ENCODE measurements at regions not wholly inside any gene's neighbourhood (a gene's known extent, or its start where the extent isn't known, plus 50 kb on each side); places are given as distances from the start of the nearest gene placed in this dataset.

DNA sequence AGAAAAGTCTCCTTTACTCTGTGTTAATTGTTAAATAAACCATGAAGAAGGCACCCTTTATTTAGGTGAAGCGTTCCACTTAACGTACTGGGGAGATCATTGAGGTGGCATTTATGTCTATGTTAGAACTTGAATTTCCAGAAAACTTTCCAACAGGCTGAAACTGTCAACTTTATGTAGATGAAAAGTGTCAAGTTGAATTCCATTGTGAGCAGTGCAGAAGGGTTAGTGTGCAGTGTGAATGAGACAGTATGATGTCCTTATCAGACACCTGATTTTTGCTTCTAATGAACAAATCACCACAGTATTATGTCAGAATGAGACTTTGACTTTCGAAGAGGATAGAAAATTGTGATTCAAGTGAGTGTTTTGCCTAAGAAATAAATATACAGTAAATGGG, 761.6 kb upstream of the SEMA6A start:
- DNase-seq (ENCODE audit: low spot score) (no peak), ATAC-seq (no peak)
- no peak overlapping the region for H3K4me2 ChIP-seq
- Mint-ChIP-seq H3K27ac (no peak overlapping the region), H3K4me1 (no peaks in the 10 kb centered on the region), H3K27me3 (ENCODE audit: insufficient read depth, low read depth, poor library complexity) (no peaks in the 10 kb centered on the region), H3K9me3 (peaks cover 10% of the 10 kb centered on the region; the same call in 2 of the 3 replicates), H3K4me3 (no peak overlapping the region), H3K36me3 (ENCODE audit: low read depth) (peaks cover 3% of the 10 kb centered on the region; the same call in 2 of the 3 replicates)
- no peaks in the 10 kb centered on the region; the same call in 1 of the 2 replicates for H3K4me1 ChIP-seq (ENCODE audit: insufficient read depth)
- no peaks in the 10 kb centered on the region for H3K9me2 ChIP-seq (ENCODE audit: insufficient read depth)
- H2AFZ ChIP-seq = no peak overlapping the region
- no peaks in the 10 kb centered on the region for H3K36me3 ChIP-seq (ENCODE audit: insufficient read depth)
- H3F3A ChIP-seq (replicated peaks; ENCODE audit: low read depth) = no peaks in the 10 kb centered on the region
- TF ChIP-seq STAT1 (IDR thresholded peaks at IDR 0.05; ENCODE audit: unreplicated experiment) (no peak), POLR2AphosphoS5 (IDR thresholded peaks at IDR 0.05; ENCODE audit: low read depth) (no peak), JUNB (IDR thresholded peaks at IDR 0.05; ENCODE audit: unreplicated experiment) (no peak), EZH2phosphoT487 (IDR thresholded peaks at IDR 0.05; ENCODE audit: unreplicated experiment) (no peak), ZNF114 (CRISPR knock-in tag; IDR thresholded peaks at IDR 0.05) (no peak), NANOG (IDR thresholded peaks at IDR 0.05; ENCODE audit: borderline replicate concordance) (no peak), CREB1 (CRISPR knock-in tag; IDR thresholded peaks at IDR 0.05; ENCODE audit: low read depth) (no peak), ZNF331 (CRISPR knock-in tag; IDR thresholded peaks at IDR 0.05; ENCODE audit: low read depth) (no peak), EZH2 (IDR thresholded peaks at IDR 0.05; ENCODE audit: low read depth, unreplicated experiment) (no peak)
- TF ChIP-seq, protein P1, sequence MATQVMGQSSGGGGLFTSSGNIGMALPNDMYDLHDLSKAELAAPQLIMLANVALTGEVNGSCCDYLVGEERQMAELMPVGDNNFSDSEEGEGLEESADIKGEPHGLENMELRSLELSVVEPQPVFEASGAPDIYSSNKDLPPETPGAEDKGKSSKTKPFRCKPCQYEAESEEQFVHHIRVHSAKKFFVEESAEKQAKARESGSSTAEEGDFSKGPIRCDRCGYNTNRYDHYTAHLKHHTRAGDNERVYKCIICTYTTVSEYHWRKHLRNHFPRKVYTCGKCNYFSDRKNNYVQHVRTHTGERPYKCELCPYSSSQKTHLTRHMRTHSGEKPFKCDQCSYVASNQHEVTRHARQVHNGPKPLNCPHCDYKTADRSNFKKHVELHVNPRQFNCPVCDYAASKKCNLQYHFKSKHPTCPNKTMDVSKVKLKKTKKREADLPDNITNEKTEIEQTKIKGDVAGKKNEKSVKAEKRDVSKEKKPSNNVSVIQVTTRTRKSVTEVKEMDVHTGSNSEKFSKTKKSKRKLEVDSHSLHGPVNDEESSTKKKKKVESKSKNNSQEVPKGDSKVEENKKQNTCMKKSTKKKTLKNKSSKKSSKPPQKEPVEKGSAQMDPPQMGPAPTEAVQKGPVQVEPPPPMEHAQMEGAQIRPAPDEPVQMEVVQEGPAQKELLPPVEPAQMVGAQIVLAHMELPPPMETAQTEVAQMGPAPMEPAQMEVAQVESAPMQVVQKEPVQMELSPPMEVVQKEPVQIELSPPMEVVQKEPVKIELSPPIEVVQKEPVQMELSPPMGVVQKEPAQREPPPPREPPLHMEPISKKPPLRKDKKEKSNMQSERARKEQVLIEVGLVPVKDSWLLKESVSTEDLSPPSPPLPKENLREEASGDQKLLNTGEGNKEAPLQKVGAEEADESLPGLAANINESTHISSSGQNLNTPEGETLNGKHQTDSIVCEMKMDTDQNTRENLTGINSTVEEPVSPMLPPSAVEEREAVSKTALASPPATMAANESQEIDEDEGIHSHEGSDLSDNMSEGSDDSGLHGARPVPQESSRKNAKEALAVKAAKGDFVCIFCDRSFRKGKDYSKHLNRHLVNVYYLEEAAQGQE (IDR thresholded peaks at IDR 0.05; ENCODE audit: unreplicated experiment) = no peak
- TF ChIP-seq, protein P2, sequence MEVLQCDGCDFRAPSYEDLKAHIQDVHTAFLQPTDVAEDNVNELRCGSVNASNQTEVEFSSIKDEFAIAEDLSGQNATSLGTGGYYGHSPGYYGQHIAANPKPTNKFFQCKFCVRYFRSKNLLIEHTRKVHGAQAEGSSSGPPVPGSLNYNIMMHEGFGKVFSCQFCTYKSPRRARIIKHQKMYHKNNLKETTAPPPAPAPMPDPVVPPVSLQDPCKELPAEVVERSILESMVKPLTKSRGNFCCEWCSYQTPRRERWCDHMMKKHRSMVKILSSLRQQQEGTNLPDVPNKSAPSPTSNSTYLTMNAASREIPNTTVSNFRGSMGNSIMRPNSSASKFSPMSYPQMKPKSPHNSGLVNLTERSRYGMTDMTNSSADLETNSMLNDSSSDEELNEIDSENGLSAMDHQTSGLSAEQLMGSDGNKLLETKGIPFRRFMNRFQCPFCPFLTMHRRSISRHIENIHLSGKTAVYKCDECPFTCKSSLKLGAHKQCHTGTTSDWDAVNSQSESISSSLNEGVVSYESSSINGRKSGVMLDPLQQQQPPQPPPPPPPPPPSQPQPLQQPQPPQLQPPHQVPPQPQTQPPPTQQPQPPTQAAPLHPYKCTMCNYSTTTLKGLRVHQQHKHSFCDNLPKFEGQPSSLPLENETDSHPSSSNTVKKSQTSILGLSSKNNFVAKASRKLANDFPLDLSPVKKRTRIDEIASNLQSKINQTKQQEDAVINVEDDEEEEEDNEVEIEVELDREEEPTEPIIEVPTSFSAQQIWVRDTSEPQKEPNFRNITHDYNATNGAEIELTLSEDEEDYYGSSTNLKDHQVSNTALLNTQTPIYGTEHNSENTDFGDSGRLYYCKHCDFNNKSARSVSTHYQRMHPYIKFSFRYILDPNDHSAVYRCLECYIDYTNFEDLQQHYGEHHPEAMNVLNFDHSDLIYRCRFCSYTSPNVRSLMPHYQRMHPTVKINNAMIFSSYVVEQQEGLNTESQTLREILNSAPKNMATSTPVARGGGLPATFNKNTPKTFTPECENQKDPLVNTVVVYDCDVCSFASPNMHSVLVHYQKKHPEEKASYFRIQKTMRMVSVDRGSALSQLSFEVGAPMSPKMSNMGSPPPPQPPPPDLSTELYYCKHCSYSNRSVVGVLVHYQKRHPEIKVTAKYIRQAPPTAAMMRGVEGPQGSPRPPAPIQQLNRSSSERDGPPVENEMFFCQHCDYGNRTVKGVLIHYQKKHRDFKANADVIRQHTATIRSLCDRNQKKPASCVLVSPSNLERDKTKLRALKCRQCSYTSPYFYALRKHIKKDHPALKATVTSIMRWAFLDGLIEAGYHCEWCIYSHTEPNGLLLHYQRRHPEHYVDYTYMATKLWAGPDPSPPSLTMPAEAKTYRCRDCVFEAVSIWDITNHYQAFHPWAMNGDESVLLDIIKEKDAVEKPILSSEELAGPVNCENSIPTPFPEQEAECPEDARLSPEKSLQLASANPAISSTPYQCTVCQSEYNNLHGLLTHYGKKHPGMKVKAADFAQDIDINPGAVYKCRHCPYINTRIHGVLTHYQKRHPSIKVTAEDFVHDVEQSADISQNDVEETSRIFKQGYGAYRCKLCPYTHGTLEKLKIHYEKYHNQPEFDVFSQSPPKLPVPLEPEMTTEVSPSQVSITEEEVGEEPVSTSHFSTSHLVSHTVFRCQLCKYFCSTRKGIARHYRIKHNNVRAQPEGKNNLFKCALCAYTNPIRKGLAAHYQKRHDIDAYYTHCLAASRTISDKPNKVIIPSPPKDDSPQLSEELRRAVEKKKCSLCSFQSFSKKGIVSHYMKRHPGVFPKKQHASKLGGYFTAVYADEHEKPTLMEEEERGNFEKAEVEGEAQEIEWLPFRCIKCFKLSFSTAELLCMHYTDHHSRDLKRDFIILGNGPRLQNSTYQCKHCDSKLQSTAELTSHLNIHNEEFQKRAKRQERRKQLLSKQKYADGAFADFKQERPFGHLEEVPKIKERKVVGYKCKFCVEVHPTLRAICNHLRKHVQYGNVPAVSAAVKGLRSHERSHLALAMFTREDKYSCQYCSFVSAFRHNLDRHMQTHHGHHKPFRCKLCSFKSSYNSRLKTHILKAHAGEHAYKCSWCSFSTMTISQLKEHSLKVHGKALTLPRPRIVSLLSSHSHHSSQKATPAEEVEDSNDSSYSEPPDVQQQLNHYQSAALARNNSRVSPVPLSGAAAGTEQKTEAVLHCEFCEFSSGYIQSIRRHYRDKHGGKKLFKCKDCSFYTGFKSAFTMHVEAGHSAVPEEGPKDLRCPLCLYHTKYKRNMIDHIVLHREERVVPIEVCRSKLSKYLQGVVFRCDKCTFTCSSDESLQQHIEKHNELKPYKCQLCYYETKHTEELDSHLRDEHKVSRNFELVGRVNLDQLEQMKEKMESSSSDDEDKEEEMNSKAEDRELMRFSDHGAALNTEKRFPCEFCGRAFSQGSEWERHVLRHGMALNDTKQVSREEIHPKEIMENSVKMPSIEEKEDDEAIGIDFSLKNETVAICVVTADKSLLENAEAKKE (CRISPR knock-in tag; IDR thresholded peaks at IDR 0.05) = no peak
- TF ChIP-seq, protein P3, sequence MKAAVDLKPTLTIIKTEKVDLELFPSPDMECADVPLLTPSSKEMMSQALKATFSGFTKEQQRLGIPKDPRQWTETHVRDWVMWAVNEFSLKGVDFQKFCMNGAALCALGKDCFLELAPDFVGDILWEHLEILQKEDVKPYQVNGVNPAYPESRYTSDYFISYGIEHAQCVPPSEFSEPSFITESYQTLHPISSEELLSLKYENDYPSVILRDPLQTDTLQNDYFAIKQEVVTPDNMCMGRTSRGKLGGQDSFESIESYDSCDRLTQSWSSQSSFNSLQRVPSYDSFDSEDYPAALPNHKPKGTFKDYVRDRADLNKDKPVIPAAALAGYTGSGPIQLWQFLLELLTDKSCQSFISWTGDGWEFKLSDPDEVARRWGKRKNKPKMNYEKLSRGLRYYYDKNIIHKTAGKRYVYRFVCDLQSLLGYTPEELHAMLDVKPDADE (IDR thresholded peaks at IDR 0.05) = no peak
- TF ChIP-seq, protein P4, sequence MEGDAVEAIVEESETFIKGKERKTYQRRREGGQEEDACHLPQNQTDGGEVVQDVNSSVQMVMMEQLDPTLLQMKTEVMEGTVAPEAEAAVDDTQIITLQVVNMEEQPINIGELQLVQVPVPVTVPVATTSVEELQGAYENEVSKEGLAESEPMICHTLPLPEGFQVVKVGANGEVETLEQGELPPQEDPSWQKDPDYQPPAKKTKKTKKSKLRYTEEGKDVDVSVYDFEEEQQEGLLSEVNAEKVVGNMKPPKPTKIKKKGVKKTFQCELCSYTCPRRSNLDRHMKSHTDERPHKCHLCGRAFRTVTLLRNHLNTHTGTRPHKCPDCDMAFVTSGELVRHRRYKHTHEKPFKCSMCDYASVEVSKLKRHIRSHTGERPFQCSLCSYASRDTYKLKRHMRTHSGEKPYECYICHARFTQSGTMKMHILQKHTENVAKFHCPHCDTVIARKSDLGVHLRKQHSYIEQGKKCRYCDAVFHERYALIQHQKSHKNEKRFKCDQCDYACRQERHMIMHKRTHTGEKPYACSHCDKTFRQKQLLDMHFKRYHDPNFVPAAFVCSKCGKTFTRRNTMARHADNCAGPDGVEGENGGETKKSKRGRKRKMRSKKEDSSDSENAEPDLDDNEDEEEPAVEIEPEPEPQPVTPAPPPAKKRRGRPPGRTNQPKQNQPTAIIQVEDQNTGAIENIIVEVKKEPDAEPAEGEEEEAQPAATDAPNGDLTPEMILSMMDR (conservative IDR thresholded peaks at IDR 0.05; ENCODE audit: low read depth in 2 of 2) = no peak
- no peak overlapping the region for H3K4me3 ChIP-seq
- no peaks in the 10 kb centered on the region for H3K27me3 ChIP-seq (ENCODE audit: insufficient read depth)
- H3K27ac ChIP-seq (ENCODE audit: low read depth) = no peak overlapping the region
- H4K20me1 ChIP-seq (replicated peaks; ENCODE audit: insufficient read depth) = no peaks in the 10 kb centered on the region
- no peaks in the 10 kb centered on the region for H3K79me2 ChIP-seq (replicated peaks; ENCODE audit: insufficient read depth)

Data from GM23338 (cell line).